Lower lobe of right lung (tissue), 2 donors: ENCODE measurements at regions not wholly inside any gene's neighbourhood (a gene's known extent, or its start where the extent isn't known, plus 50 kb on each side); places are given as distances from the start of the nearest gene placed in this dataset.
"Not testable (repeated sequence)": the region's sequence is repeated elsewhere in the genome, so short reads cannot be mapped to it uniquely, and the experiment has no call there.

Source experiments
- ATAC-seq, 2 donors: fragments of 200-7000 bp; cut with Tn5 transposase; one replicate each; pipeline ENCODE4 v1.9.1; 2020 to 2022; ENCODE audit warnings: mild to moderate bottlenecking in 2 of 2, moderate library complexity in 2 of 2
- DNase-seq: peaks from one replicate; pipeline ENCODE4 v3.0.0-alpha.2; 2020
- H3K27ac ChIP-seq: fragments of 200-600 bp; one replicate; pipeline ENCODE4 v1.8.0; 2022
- H3K27me3 ChIP-seq: fragments of 200-600 bp; one replicate; pipeline ENCODE4 v1.8.0; 2022; ENCODE audit warnings: low read depth
- H3K36me3 ChIP-seq: fragments of 200-600 bp; one replicate; pipeline ENCODE4 v1.8.0; 2022; ENCODE audit warnings: mild to moderate bottlenecking
- H3K4me1 ChIP-seq: fragments of 200-600 bp; one replicate; pipeline ENCODE4 v1.8.0; 2022
- H3K4me3 ChIP-seq: fragments of 200-600 bp; one replicate; pipeline ENCODE4 v1.8.0; 2022; ENCODE audit warnings: mild to moderate bottlenecking
- H3K9me3 ChIP-seq: fragments of 200-600 bp; one replicate; pipeline ENCODE4 v1.8.0; 2022
- CTCF ChIP-seq: fragments of 200-600 bp; IDR thresholded peaks from one replicate; pipeline ENCODE4 v1.8.0; 2022; ENCODE audit warnings: antibody characterized with exemption, mild to moderate bottlenecking
- intact Hi-C: fragments of 100-400 bp; cut with DNase I; formaldehyde crosslinking; loops from one replicate; pipeline ENCODE4 v1.11.0; 2022
- donor health status: DM: no; HTN: yes; CAD: no; lungs with severe emphysema.

DNA sequence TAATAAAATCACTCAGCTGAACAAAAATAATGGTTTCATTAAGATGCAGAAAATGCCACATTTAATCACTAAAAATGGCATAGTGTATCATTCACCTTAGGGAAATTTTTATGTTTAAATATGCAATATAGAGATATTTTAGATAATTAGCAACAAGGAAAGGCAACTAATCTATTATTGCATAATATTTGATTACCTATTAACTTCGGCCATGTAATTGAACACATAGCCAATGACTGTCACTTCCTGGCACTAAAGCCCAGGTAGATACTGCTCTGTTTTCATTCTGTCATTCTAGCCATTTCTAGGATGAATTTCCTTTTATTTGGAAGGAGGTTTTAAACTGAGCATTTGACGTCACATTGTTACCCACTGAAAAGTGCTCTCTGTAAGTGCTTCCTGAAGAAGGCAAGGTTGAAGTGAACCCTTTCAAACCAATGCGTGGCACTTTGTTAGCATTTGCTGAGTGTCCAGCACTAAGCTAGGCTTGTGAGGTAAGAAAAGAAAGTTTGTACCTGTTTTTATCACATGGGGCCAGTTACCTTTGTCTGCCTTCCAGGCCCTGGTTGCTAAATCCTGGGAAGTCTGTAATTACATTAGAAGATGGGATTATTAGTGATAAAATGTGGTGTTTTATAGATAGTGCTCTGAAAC lies 67.8 kb upstream of the LSM6 start:
- no peaks in the 10 kb centered on the region for H3K9me3 ChIP-seq
- no peak for TF ChIP-seq CTCF
- no peaks in the 10 kb centered on the region for H3K27me3 ChIP-seq
- no peaks in the 10 kb centered on the region for H3K4me1 ChIP-seq
- no peaks in the 10 kb centered on the region for H3K36me3 ChIP-seq
- H3K4me3 ChIP-seq, result no peak overlapping the region
- ATAC-seq (no peak), DNase-seq (no peak)
- H3K27ac ChIP-seq, result no peak overlapping the region
- intact Hi-C loops, result no loop called here

GRCh38 chr4:146105464-146105863 lies 70.1 kb upstream of the LSM6 start:
- H3K27ac ChIP-seq, result peak overlapping the region; percentile 5
- ATAC-seq (peak; percentile 75 to 81), DNase-seq (no peak)
- TF ChIP-seq CTCF, result no peak
- H3K27me3 ChIP-seq, result no peaks in the 10 kb centered on the region
- intact Hi-C loops, result no loop called here
- H3K4me1 ChIP-seq, result no peaks in the 10 kb centered on the region
- no peak overlapping the region for H3K4me3 ChIP-seq
- H3K36me3 ChIP-seq, result no peaks in the 10 kb centered on the region
- H3K9me3 ChIP-seq, result no peaks in the 10 kb centered on the region

GRCh38 chr4:146104541-146104940 lies 71.0 kb upstream of the LSM6 start:
- Histone ChIP-seq H3K36me3 (no peaks in the 10 kb centered on the region), H3K27me3 (no peaks in the 10 kb centered on the region), H3K4me3 (no peak overlapping the region), H3K9me3 (no peaks in the 10 kb centered on the region), H3K27ac (peak overlapping the region; percentile 54), H3K4me1 (no peaks in the 10 kb centered on the region)
- intact Hi-C loops, result no loop called here
- TF ChIP-seq CTCF, result no peak
- ATAC-seq (no peak), DNase-seq (no peak)

DNA sequence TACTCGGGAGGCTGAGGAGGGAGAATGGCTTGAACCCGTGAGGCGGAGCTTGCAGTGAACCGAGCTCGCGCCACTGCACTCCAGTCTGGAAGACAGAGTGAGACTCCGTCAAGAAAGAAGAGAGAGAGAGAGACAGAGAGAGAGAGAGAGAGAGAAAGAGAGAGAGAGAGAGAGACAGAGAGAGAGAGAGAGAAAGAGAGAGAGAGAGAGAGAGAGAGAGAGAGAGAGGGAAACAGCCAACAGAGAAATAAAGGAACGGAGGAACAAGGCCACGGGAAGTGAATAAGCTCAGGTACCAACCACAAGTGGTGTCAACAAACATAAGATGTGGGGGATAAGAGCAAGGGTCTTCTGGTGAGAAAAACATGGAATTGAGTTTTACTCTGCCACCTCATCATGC lies 71.5 kb upstream of the LSM6 start:
- H3K4me3 ChIP-seq, intact Hi-C loops, ATAC-seq, H3K27me3 ChIP-seq, H3K36me3 ChIP-seq, H3K9me3 ChIP-seq, H3K27ac ChIP-seq, DNase-seq, H3K4me1 ChIP-seq: not testable (repeated sequence)

DNA sequence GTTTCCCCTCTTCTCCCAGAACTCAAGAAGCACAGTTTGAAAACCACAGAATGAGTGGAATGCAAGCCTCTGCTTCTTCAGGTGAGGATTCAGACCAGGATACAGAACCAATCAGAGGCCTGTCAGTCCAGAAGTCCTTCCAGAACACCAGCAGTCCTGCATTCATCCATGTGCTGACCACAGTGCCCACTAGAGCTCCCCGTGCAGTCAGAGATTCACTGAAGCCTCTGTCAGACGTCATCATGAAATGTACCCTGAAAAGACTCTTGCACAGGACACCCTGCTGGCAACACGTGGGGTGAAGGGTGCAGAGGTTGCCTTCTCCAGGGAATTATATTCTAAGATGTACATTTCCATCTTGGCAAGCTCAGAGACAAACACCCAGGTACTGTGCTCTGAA lies 75.9 kb upstream of the LSM6 start:
- Histone ChIP-seq H3K36me3 (no peaks in the 10 kb centered on the region), H3K27ac (no peak overlapping the region), H3K4me1 (no peaks in the 10 kb centered on the region), H3K27me3 (no peaks in the 10 kb centered on the region), H3K4me3 (no peak overlapping the region), H3K9me3 (no peaks in the 10 kb centered on the region)
- intact Hi-C loops, result no loop called here
- DNase-seq (no peak), ATAC-seq (no peak)
- no peak for TF ChIP-seq CTCF

DNA sequence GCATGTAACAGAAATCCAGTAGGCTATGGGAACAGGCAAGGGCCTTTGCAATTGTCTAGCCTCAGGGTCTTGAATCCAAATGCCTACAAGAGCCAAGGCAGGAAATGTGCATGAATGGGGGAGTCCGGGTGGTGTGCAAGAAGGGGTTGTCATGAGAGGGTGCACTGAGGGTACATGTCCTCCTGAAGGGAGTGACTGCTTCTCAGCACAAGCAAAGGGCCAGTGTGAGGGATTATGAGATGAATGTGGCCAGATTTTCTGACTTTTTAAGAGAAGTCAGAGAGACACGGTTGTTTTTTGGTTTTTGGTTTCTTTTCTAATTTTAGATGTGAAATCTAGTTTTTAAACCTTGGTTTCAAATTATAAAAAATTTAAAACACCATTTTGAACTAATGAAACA lies 76.5 kb upstream of the LSM6 start:
- Histone ChIP-seq H3K9me3 (no peaks in the 10 kb centered on the region), H3K36me3 (no peaks in the 10 kb centered on the region), H3K27ac (no peak overlapping the region), H3K4me3 (no peak overlapping the region), H3K4me1 (no peaks in the 10 kb centered on the region), H3K27me3 (no peaks in the 10 kb centered on the region)
- no peak for DNase-seq
- no peak for TF ChIP-seq CTCF
- intact Hi-C loops, result no loop called here
- no peak for ATAC-seq
